HepG2 (cell line): ENCODE measurements at regions not wholly inside any gene's neighbourhood (a gene's known extent, or its start where the extent isn't known, plus 50 kb on each side); places are given as distances from the start of the nearest gene placed in this dataset.
"Not testable (repeated sequence)": the region's sequence is repeated elsewhere in the genome, so short reads cannot be mapped to it uniquely, and the experiment has no call there.

ENCODE experiments used
- ATAC-seq: fragments of 200-7000 bp; cut with Tn5 transposase; 3 replicates; pipeline ENCODE4 v1.9.1; 2020; ENCODE audit warnings: mild to moderate bottlenecking, moderate library complexity
- BruUV-seq: library from RNA; stranded (reverse); fragments of 400-500 nt; replicated peaks from 2 replicates; lab custom pipeline; 2021; lab: Mats Ljungman, UMichigan
- CTCF ChIA-PET: fragments of 300-600 bp; formaldehyde crosslinking; extraction: SDS; loops from one replicate; lab custom pipeline; 2021; ENCODE audit warnings: low total read pairs, inconsistent platforms, low intra/inter-chr PET ratio; lab: Yijun Ruan, JAX
- POLR2A ChIA-PET: fragments of 350-600 bp; sonication (Branson Sonifier 250); formaldehyde crosslinking; loops from one replicate; lab custom pipeline; 2020; ENCODE audit warnings: antibody characterized with exemption, inconsistent platforms; lab: Yijun Ruan, JAX
- DNase-seq: peaks from one replicate; pipeline ENCODE4 v3.0.0-alpha.2; 2015; ENCODE audit warnings: low spot score
- FAIRE-seq: peaks from 3 replicates; lab custom pipeline; 2011; peaks lifted over from hg19 to GRCh38; lab: Jason Lieb, UNC
- H2AFZ ChIP-seq: one replicate; pipeline ENCODE4 v1.6.1; 2011; ENCODE audit warnings: low read length, inconsistent platforms
- H3K27ac ChIP-seq: fragments of 300-600 bp; 3 replicates; pipeline ENCODE4 v1.8.0; 2011; ENCODE audit warnings: mixed run types, mild to moderate bottlenecking, mixed read lengths, low read length, inconsistent platforms; ENCODE audit not compliant: insufficient read depth; ENCODE audit errors: extremely low read length
- H3K27me3 ChIP-seq, 2 experiments: fragments of 200-600 bp in 1 of 2; 2 replicates in 1 of 2; 3 replicates in 1 of 2; pipeline versions ENCODE4 v1.6.0 to v1.8.0; 2011; ENCODE audit warnings: low read length in 2 of 2, mild to moderate bottlenecking in 2 of 2, moderate library complexity in 2 of 2, inconsistent platforms in 1 of 2; ENCODE audit not compliant: insufficient read depth in 2 of 2, control insufficient read depth in 1 of 2
- H3K36me3 ChIP-seq, 2 experiments: fragments of 200-600 bp in 1 of 2; replicated peaks in 1 of 2; 2 replicates in 1 of 2; 3 replicates in 1 of 2; pipeline versions ENCODE4 v1.5.1 to v1.8.0; 2011; ENCODE audit warnings: low read length in 2 of 2, inconsistent platforms in 1 of 2; ENCODE audit not compliant: insufficient read depth in 2 of 2, control insufficient read depth in 1 of 2
- H3K4me1 ChIP-seq: 2 replicates; pipeline ENCODE4 v1.5.1; 2012; ENCODE audit warnings: low read length, inconsistent platforms; ENCODE audit not compliant: insufficient read depth
- H3K4me2 ChIP-seq: 2 replicates; pipeline ENCODE4 v1.6.0; 2011; ENCODE audit warnings: low read depth, low read length, inconsistent platforms
- H3K4me3 ChIP-seq, 3 experiments: fragments of 200-600 bp in 1 of 3; sonication (generic), shearing (Covaris generic) in 1 of 3; replicated peaks in 1 of 3; 2 replicates each; pipeline ENCODE4 v1.5.1; 2011 to 2016; ENCODE audit warnings: low read length in 3 of 3, inconsistent platforms in 2 of 3, low read depth in 2 of 3, mild to moderate bottlenecking in 2 of 3, control low read depth in 1 of 3, mixed read lengths in 1 of 3; ENCODE audit not compliant: insufficient read depth in 1 of 3
- H3K79me2 ChIP-seq: one replicate; pipeline ENCODE4 v1.6.1; 2011; ENCODE audit warnings: low read length, inconsistent platforms; ENCODE audit not compliant: insufficient read depth
- H3K9ac ChIP-seq: 2 replicates; pipeline ENCODE4 v1.6.0; 2011; ENCODE audit warnings: mild to moderate bottlenecking, low read depth, low read length, inconsistent platforms; ENCODE audit not compliant: insufficient read depth
- H3K9me3 ChIP-seq: 2 replicates; pipeline ENCODE4 v1.5.1; 2012; ENCODE audit warnings: mild to moderate bottlenecking, low read length
- H4K20me1 ChIP-seq: 2 replicates; pipeline ENCODE4 v1.6.0; 2011; ENCODE audit warnings: inconsistent platforms, mild to moderate bottlenecking, low read length, moderate library complexity; ENCODE audit not compliant: insufficient read depth
- FOSL2 ChIP-seq: sonication (generic); formaldehyde crosslinking; IDR thresholded peaks from 2 replicates; pipeline ENCODE4 v1.4.0; 2020; ENCODE audit warnings: missing genetic modification reagents
- HNF4G ChIP-seq, 2 experiments: sonication (generic) in 1 of 2; formaldehyde crosslinking in 1 of 2; IDR thresholded peaks; 2 replicates each; pipeline versions ENCODE4 v1.4.0 to v1.6.1; 2011 to 2020; ENCODE audit warnings: borderline replicate concordance in 2 of 2, low read depth in 2 of 2, mild to moderate bottlenecking in 2 of 2, low read length in 1 of 2, missing genetic modification reagents in 1 of 2, moderate library complexity in 1 of 2
- NFYC ChIP-seq: IDR thresholded peaks from 2 replicates; pipeline ENCODE4 v1.6.1; 2016; ENCODE audit warnings: missing genetic modification reagents, missing compliant biosample characterization
- WGBS: methylation state at CpG from one replicate; pipeline ENCODE4 v1.1.6; 2017; ENCODE audit warnings: low lambda C conversion rate; 5-methylcytosine and 5-hydroxymethylcytosine counted together
- in situ Hi-C: cut with HindIII; loops from 2 replicates; pipeline ENCODE4 v1.10.0; 2017; ENCODE audit warnings: low pct_unique_long_range_greater_than_20kb; ENCODE audit not compliant: extremely low pct_ligation_motif_present
- intact Hi-C: fragments of 100-400 bp; cut with micrococcal nuclease; formaldehyde crosslinking; loops from one replicate; pipeline ENCODE4 v1.10.0; 2022; ENCODE audit not compliant: unreplicated experiment
- TF ChIP-seq, protein P1 (sequence below): IDR thresholded peaks from 2 replicates; pipeline ENCODE4 v1.6.1; 2016; ENCODE audit warnings: missing compliant biosample characterization, missing genetic modification reagents, borderline replicate concordance
- TF ChIP-seq, protein P2 (sequence below): sonication (generic); formaldehyde crosslinking; IDR thresholded peaks from 2 replicates; pipeline ENCODE4 v1.5.0; 2020; ENCODE audit warnings: mild to moderate bottlenecking, missing genetic modification reagents

DNA sequence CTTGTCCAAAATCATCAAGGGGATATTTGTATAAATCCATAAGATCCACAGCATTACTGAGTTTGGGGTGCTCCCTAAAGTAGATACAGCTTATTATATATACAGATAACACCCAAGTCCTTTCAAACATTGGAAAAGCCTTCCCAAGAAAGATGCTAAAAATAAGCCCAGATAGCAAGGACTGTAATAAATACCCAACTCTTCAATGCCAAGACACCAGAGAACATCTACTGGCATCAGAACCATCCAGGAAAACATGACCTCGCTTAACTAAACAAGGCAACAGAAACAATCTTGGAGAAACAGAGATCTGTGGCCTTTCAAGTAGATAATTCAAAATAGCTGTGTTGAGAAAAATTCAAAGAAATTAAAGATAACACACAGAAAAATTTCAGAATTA is 761.4 kb downstream of the GRIK2 start:
- Histone ChIP-seq H3K4me1 (no peaks in the 10 kb centered on the region), H3K4me3 (no peak overlapping the region), H4K20me1 (no peaks in the 10 kb centered on the region), H3K9me3 (peaks cover 8% of the 10 kb centered on the region; the same call in 1 of the 2 replicates), H2AFZ (no peak overlapping the region), H3K9ac (no peak overlapping the region), H3K27me3 (no peaks in the 10 kb centered on the region), H3K4me2 (no peak overlapping the region), H3K79me2 (no peaks in the 10 kb centered on the region), H3K27ac (no peak overlapping the region), H3K36me3 (no peaks in the 10 kb centered on the region)
- intact Hi-C loops (no loop called here), in situ Hi-C loops (no loop called here)
- ChIA-PET CTCF (no interaction called here), POLR2A (no interaction called here)
- DNase-seq (no peak), FAIRE-seq (no peak), ATAC-seq (no peak)
- no TSS peak for BruUV-seq
- TF ChIP-seq, protein P1, sequence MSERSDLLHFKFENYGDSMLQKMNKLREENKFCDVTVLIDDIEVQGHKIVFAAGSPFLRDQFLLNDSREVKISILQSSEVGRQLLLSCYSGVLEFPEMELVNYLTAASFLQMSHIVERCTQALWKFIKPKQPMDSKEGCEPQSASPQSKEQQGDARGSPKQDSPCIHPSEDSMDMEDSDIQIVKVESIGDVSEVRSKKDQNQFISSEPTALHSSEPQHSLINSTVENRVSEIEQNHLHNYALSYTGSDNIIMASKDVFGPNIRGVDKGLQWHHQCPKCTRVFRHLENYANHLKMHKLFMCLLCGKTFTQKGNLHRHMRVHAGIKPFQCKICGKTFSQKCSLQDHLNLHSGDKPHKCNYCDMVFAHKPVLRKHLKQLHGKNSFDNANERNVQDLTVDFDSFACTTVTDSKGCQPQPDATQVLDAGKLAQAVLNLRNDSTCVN (CRISPR knock-in tag) = no peak
- TF ChIP-seq FOSL2 (CRISPR knock-in tag) (no peak), NFYC (CRISPR knock-in tag) (no peak), HNF4G (IDR thresholded peaks at IDR 0.05; ENCODE audit: borderline replicate concordance, low read depth, low read length) (no peak), HNF4G (CRISPR knock-in tag; IDR thresholded peaks at IDR 0.05; ENCODE audit: borderline replicate concordance, low read depth) (no peak)
- TF ChIP-seq, protein P2, sequence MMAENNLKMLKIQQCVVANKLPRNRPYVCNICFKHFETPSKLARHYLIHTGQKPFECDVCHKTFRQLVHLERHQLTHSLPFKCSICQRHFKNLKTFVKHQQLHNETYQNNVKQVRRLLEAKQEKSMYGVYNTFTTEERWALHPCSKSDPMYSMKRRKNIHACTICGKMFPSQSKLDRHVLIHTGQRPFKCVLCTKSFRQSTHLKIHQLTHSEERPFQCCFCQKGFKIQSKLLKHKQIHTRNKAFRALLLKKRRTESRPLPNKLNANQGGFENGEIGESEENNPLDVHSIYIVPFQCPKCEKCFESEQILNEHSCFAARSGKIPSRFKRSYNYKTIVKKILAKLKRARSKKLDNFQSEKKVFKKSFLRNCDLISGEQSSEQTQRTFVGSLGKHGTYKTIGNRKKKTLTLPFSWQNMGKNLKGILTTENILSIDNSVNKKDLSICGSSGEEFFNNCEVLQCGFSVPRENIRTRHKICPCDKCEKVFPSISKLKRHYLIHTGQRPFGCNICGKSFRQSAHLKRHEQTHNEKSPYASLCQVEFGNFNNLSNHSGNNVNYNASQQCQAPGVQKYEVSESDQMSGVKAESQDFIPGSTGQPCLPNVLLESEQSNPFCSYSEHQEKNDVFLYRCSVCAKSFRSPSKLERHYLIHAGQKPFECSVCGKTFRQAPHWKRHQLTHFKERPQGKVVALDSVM = no peak
- 0% methylated on average over 1 of the region's 1 CpG for WGBS

DNA sequence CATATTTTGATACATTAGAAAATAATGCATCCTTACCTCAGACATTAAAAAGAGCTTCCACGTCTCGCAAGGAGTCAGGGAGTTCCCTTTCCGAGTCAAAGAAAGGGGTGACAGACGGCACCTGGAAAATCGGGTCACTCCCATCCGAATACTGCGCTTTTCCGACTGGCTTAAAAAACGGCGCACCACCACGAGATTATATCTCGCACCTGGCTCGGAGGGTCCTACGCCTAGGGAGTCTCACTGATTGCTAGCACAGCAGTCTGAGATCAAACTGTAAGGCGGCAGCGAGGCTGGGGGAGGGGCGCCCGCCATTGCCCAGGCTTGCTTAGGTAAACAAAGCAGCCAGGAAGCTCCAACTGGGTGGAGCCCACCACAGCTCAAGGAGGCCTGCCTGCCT is 776.3 kb downstream of the GRIK2 start:
- H2AFZ ChIP-seq, H3K4me2 ChIP-seq, H4K20me1 ChIP-seq, POLR2A ChIA-PET, ATAC-seq, H3K79me2 ChIP-seq, in situ Hi-C loops, H3K4me1 ChIP-seq, H3K27ac ChIP-seq, H3K36me3 ChIP-seq, H3K4me3 ChIP-seq, H3K9ac ChIP-seq, intact Hi-C loops, FAIRE-seq, CTCF ChIA-PET, DNase-seq, BruUV-seq, H3K27me3 ChIP-seq: not testable (repeated sequence)
- H3K9me3 ChIP-seq = peaks cover 12% of the 10 kb centered on the region
- 83% methylated on average over 14 of the region's 18 CpGs for WGBS
